HCT116 (cell line): ENCODE measurements at regions not wholly inside any gene's neighbourhood (a gene's known extent, or its start where the extent isn't known, plus 50 kb on each side); places are given as distances from the start of the nearest gene placed in this dataset.

ENCODE experiments used
- ATAC-seq: fragments of 200-7000 bp; cut with Tn5 transposase; 2 replicates; pipeline ENCODE4 v1.9.1; 2020; ENCODE audit warnings: mild to moderate bottlenecking, moderate library complexity
- BruUV-seq: library from RNA; stranded (reverse); fragments of 400-500 nt; replicated peaks from 2 replicates; lab custom pipeline; 2021; lab: Mats Ljungman, UMichigan
- CTCF ChIA-PET: fragments of 300-600 bp; sonication (Branson Sonifier 250); formaldehyde crosslinking; loops from one replicate; lab custom pipeline; 2021; ENCODE audit warnings: antibody characterized with exemption; lab: Charles Lee
- POLR2A ChIA-PET: fragments of 300-600, 350-600 bp; sonication (Branson Sonifier 250); formaldehyde crosslinking; loops from one replicate; lab custom pipeline; 2021; ENCODE audit warnings: antibody characterized with exemption; lab: Charles Lee
- RAD21 ChIA-PET, 2 experiments: fragments of 300-600 bp; sonication (Branson Sonifier 250); formaldehyde crosslinking; loops; one replicate each; lab custom pipeline; 2023; ENCODE audit warnings: low total read pairs in 2 of 2; ENCODE audit not compliant: uncharacterized antibody in 2 of 2, unreplicated experiment in 2 of 2, low non-redundant PET in 1 of 2; lab: Charles Lee
- DNase-seq: peaks from one replicate; pipeline ENCODE4 v3.0.0-alpha.2; 2010; ENCODE audit warnings: low read depth, low spot score
- H2AFZ ChIP-seq: fragments of 200-600 bp; shearing (Covaris generic), sonication (generic); 2 replicates; pipeline ENCODE4 v1.6.1; 2017; ENCODE audit warnings: low read depth, mixed run types, mixed read lengths, antibody characterized with exemption, low read length; ENCODE audit not compliant: poor library complexity, severe bottlenecking
- H3K27ac ChIP-seq: 2 replicates; pipeline ENCODE4 v1.5.1; 2012; ENCODE audit warnings: low read depth, low read length
- H3K27me3 ChIP-seq: fragments of 200-600 bp; sonication (generic); 2 replicates; pipeline ENCODE4 v1.6.1; 2016; ENCODE audit warnings: mixed run types, low read length, mixed read lengths; ENCODE audit not compliant: insufficient read depth
- H3K36me3 ChIP-seq, 2 experiments: fragments of 200-500 bp in 1 of 2; fragments of 200-600 bp in 1 of 2; sonication (Bioruptor generic) in 1 of 2; sonication (generic) in 1 of 2; 2 replicates each; pipeline versions ENCODE4 v1.5.1 to v1.6.1; 2014 to 2016; ENCODE audit warnings: low read length in 2 of 2, inconsistent platforms in 1 of 2, mixed read lengths in 1 of 2, mixed run types in 1 of 2; ENCODE audit not compliant: insufficient read depth in 2 of 2, control insufficient read depth in 1 of 2
- H3K4me1 ChIP-seq, 2 experiments: fragments of 200-600 bp in 1 of 2; sonication (generic) in 1 of 2; 2 replicates each; pipeline versions ENCODE4 v1.5.1 to v1.6.1; 2012 to 2017; ENCODE audit warnings: low read length in 2 of 2, inconsistent platforms in 1 of 2, mild to moderate bottlenecking in 1 of 2, mixed read lengths in 1 of 2, mixed run types in 1 of 2, moderate library complexity in 1 of 2; ENCODE audit not compliant: insufficient read depth in 2 of 2, control insufficient read depth in 1 of 2
- H3K4me2 ChIP-seq: fragments of 200-600 bp; sonication (generic); 2 replicates; pipeline ENCODE4 v1.6.1; 2017; ENCODE audit warnings: mixed run types, low read length, mixed read lengths
- H3K4me3 ChIP-seq, 2 experiments: fragments of 200-600 bp in 1 of 2; sonication (generic) in 1 of 2; replicated peaks in 1 of 2; 2 replicates each; pipeline ENCODE4 v1.5.1; 2011 to 2016; ENCODE audit warnings: low read length in 2 of 2, control low read depth in 1 of 2, low read depth in 1 of 2, mild to moderate bottlenecking in 1 of 2, mixed read lengths in 1 of 2, mixed run types in 1 of 2
- H3K79me2 ChIP-seq: fragments of 200-600 bp; sonication (generic); 2 replicates; pipeline ENCODE4 v1.6.1; 2017; ENCODE audit warnings: mild to moderate bottlenecking, mixed run types, low read length, moderate library complexity, mixed read lengths; ENCODE audit not compliant: insufficient read depth
- H3K9ac ChIP-seq: fragments of 200-600 bp; sonication (generic); 2 replicates; pipeline ENCODE4 v1.6.1; 2016; ENCODE audit warnings: low read length, mixed read lengths
- H3K9me2 ChIP-seq: fragments of 200-600 bp; sonication (generic), shearing (Covaris generic); 2 replicates; pipeline ENCODE4 v1.6.1; 2017; ENCODE audit warnings: mixed run types, mild to moderate bottlenecking, moderate library complexity; ENCODE audit not compliant: insufficient read depth
- H3K9me3 ChIP-seq, 2 experiments: fragments of 200-500 bp in 1 of 2; fragments of 200-600 bp in 1 of 2; sonication (Bioruptor generic) in 1 of 2; sonication (generic) in 1 of 2; 2 replicates each; pipeline ENCODE4 v1.6.1; 2014 to 2017; ENCODE audit warnings: low read length in 2 of 2, mixed read lengths in 2 of 2, inconsistent platforms in 1 of 2, low read depth in 1 of 2, mild to moderate bottlenecking in 1 of 2, mixed run types in 1 of 2, moderate library complexity in 1 of 2; ENCODE audit not compliant: control insufficient read depth in 1 of 2, insufficient read depth in 1 of 2
- H4K20me1 ChIP-seq: fragments of 200-600 bp; sonication (generic), shearing (Covaris generic); 2 replicates; pipeline ENCODE4 v1.6.1; 2017; ENCODE audit warnings: mixed run types, mild to moderate bottlenecking, moderate library complexity; ENCODE audit not compliant: insufficient read depth
- ATF3 ChIP-seq: IDR thresholded peaks from 2 replicates; pipeline ENCODE4 v1.6.1; 2012
- CBX3 ChIP-seq: IDR thresholded peaks from 2 replicates; pipeline ENCODE4 v1.6.1; 2012; ENCODE audit warnings: low read depth
- EZH2 ChIP-seq: fragments of 200-600 bp; sonication (generic); IDR thresholded peaks from 2 replicates; pipeline ENCODE4 v1.6.1; 2017; ENCODE audit warnings: antibody characterized with exemption, mixed run types
- FOSL1 ChIP-seq: IDR thresholded peaks from 2 replicates; pipeline ENCODE4 v1.6.1; 2012; ENCODE audit warnings: low read depth
- RAD21 ChIP-seq: IDR thresholded peaks from 2 replicates; pipeline ENCODE4 v1.6.1; 2012; ENCODE audit warnings: low read depth, mild to moderate bottlenecking
- SIN3A ChIP-seq: IDR thresholded peaks from 2 replicates; pipeline ENCODE4 v1.6.1; 2012; ENCODE audit warnings: low read depth
- TCF7L2 ChIP-seq: IDR thresholded peaks from 2 replicates; pipeline ENCODE4 v1.7.0; 2011; ENCODE audit warnings: borderline replicate concordance, inconsistent platforms; ENCODE audit not compliant: insufficient read depth, insufficient read length; ENCODE audit errors: extremely low read depth
- YY1 ChIP-seq: IDR thresholded peaks from 2 replicates; pipeline ENCODE4 v1.6.1; 2011; ENCODE audit warnings: low read length, low read depth, moderate library complexity, mild to moderate bottlenecking; ENCODE audit not compliant: insufficient replicate concordance; ENCODE audit errors: extremely low read depth
- ZNF274 ChIP-seq: fragments of 200-500 bp; sonication (Bioruptor generic); IDR thresholded peaks from 2 replicates; pipeline ENCODE4 v1.6.1; 2014; ENCODE audit warnings: mild to moderate bottlenecking, low read depth, low read length, inconsistent platforms
- intact Hi-C: fragments of 100-400 bp; cut with micrococcal nuclease; formaldehyde crosslinking; loops from 2 replicates; pipeline ENCODE4 v1.10.0; 2022
- TF ChIP-seq, protein P1 (sequence below), 3 experiments: fragments of 200-600 bp in 1 of 3; sonication (generic) in 1 of 3; IDR thresholded peaks in 2 of 3; conservative IDR thresholded peaks in 1 of 3; 2 replicates each; pipeline ENCODE4 v1.5.1; 2012 to 2017; ENCODE audit warnings: low read depth in 2 of 3, low read length in 2 of 3, antibody characterized with exemption in 1 of 3, borderline replicate concordance in 1 of 3, control low read depth in 1 of 3, mild to moderate bottlenecking in 1 of 3, mixed read lengths in 1 of 3, mixed run types in 1 of 3, moderate library complexity in 1 of 3; ENCODE audit not compliant: insufficient read depth in 1 of 3
- TF ChIP-seq, protein P2 (sequence below): IDR thresholded peaks from 2 replicates; pipeline ENCODE4 v1.6.1; 2011; ENCODE audit warnings: mild to moderate bottlenecking, low read length, moderate library complexity; ENCODE audit not compliant: insufficient replicate concordance; ENCODE audit errors: extremely low read depth

- Histone ChIP-seq H3K4me1 (no peaks in the 10 kb centered on the region), H3K27me3 (no peaks in the 10 kb centered on the region), H2AFZ (no peak overlapping the region), H3K9ac (no peak overlapping the region), H3K9me2 (no peaks in the 10 kb centered on the region), H3K4me2 (no peak overlapping the region), H3K79me2 (no peaks in the 10 kb centered on the region), H3K4me3 (no peak overlapping the region), H3K9me3 (no peaks in the 10 kb centered on the region), H4K20me1 (no peaks in the 10 kb centered on the region), H3K36me3 (no peaks in the 10 kb centered on the region), H3K27ac (no peak overlapping the region)
- DNase-seq (no peak), ATAC-seq (no peak)
- TF ChIP-seq, protein P1, sequence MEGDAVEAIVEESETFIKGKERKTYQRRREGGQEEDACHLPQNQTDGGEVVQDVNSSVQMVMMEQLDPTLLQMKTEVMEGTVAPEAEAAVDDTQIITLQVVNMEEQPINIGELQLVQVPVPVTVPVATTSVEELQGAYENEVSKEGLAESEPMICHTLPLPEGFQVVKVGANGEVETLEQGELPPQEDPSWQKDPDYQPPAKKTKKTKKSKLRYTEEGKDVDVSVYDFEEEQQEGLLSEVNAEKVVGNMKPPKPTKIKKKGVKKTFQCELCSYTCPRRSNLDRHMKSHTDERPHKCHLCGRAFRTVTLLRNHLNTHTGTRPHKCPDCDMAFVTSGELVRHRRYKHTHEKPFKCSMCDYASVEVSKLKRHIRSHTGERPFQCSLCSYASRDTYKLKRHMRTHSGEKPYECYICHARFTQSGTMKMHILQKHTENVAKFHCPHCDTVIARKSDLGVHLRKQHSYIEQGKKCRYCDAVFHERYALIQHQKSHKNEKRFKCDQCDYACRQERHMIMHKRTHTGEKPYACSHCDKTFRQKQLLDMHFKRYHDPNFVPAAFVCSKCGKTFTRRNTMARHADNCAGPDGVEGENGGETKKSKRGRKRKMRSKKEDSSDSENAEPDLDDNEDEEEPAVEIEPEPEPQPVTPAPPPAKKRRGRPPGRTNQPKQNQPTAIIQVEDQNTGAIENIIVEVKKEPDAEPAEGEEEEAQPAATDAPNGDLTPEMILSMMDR (IDR thresholded peaks at IDR 0.05 in 2 of 3, conservative IDR thresholded peaks at IDR 0.05 in 1 of 3; ENCODE audit: borderline replicate concordance in 1 of 3, insufficient read depth in 1 of 3, low read depth in 2 of 3, low read length in 2 of 3): no peak
- no peak for TF ChIP-seq EZH2
- TF ChIP-seq YY1: no peak
- no TSS peak for BruUV-seq
- ChIA-PET RAD21 (no interaction called here), POLR2A (no interaction called here), CTCF (no interaction called here)
- intact Hi-C loops: no loop called here
Observed at GRCh38 chr16:75948441-75948840, 222.2 kb upstream of the CPHXL start.

- no TSS peak for BruUV-seq
- no peaks in the 10 kb centered on the region for H3K9me3 ChIP-seq
- no peaks in the 10 kb centered on the region for H3K36me3 ChIP-seq
- ChIA-PET RAD21 (no interaction called here), CTCF (no interaction called here), POLR2A (no interaction called here)
- intact Hi-C loops: no loop called here
- ATAC-seq: no peak
- no peaks in the 10 kb centered on the region for H3K79me2 ChIP-seq
- H3K27ac ChIP-seq: no peak overlapping the region
- no peak overlapping the region for H3K4me2 ChIP-seq
- H3K9ac ChIP-seq: no peak overlapping the region
- DNase-seq: no peak
- no peak overlapping the region for H3K4me3 ChIP-seq
- H3K9me2 ChIP-seq: no peaks in the 10 kb centered on the region
- no peaks in the 10 kb centered on the region for H3K27me3 ChIP-seq
- H4K20me1 ChIP-seq: no peaks in the 10 kb centered on the region
- no peak overlapping the region for H2AFZ ChIP-seq
- H3K4me1 ChIP-seq: no peaks in the 10 kb centered on the region
- TF ChIP-seq ATF3 (no peak), CBX3 (no peak), SIN3A (no peak), FOSL1 (no peak), EZH2 (no peak), TCF7L2 (no peak), ZNF274 (no peak), RAD21 (no peak)
- TF ChIP-seq, protein P1 (IDR thresholded peaks at IDR 0.05 in 2 of 3, conservative IDR thresholded peaks at IDR 0.05 in 1 of 3; ENCODE audit: borderline replicate concordance in 1 of 3, insufficient read depth in 1 of 3, low read depth in 2 of 3, low read length in 2 of 3): no peak
- TF ChIP-seq, protein P2, sequence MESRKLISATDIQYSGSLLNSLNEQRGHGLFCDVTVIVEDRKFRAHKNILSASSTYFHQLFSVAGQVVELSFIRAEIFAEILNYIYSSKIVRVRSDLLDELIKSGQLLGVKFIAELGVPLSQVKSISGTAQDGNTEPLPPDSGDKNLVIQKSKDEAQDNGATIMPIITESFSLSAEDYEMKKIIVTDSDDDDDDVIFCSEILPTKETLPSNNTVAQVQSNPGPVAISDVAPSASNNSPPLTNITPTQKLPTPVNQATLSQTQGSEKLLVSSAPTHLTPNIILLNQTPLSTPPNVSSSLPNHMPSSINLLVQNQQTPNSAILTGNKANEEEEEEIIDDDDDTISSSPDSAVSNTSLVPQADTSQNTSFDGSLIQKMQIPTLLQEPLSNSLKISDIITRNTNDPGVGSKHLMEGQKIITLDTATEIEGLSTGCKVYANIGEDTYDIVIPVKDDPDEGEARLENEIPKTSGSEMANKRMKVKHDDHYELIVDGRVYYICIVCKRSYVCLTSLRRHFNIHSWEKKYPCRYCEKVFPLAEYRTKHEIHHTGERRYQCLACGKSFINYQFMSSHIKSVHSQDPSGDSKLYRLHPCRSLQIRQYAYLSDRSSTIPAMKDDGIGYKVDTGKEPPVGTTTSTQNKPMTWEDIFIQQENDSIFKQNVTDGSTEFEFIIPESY: no peak
Observed at GRCh38 chr16:75948886-75949285, 222.6 kb upstream of the CPHXL start.
